Mesenteric fat pad (tissue), 1 donor: ENCODE measurements at regions not wholly inside any gene's neighbourhood (a gene's known extent, or its start where the extent isn't known, plus 50 kb on each side); places are given as distances from the start of the nearest gene placed in this dataset.
"Not testable (repeated sequence)": the region's sequence is repeated elsewhere in the genome, so short reads cannot be mapped to it uniquely, and the experiment has no call there.

ENCODE experiments used
- DNase-seq: peaks from one replicate; pipeline ENCODE4 v3.0.0-alpha.2; 2020; ENCODE audit warnings: low spot score
- donor health status: DM: yes; HTN: yes; CAD: no.

DNA sequence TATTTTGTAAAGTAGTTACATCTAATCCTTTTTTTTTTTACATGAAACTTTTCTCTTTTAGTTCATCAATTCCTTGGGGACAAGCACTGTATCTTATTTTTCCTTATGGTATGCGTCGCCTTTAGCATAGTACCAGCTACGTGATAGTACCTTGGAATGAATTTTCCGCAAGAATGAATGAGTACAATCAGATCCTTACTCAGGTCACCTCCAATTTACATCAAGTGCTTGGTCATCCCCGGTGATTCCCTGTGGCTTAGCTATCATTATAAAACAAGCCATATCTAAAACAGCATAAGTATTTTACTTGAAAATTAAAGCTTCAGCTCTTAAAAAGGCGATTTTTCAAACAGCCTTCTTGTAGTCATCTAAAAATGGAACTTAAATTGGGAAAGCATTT, 680.4 kb upstream of the MAP3K7 start:
- DNase-seq, result no peak

DNA sequence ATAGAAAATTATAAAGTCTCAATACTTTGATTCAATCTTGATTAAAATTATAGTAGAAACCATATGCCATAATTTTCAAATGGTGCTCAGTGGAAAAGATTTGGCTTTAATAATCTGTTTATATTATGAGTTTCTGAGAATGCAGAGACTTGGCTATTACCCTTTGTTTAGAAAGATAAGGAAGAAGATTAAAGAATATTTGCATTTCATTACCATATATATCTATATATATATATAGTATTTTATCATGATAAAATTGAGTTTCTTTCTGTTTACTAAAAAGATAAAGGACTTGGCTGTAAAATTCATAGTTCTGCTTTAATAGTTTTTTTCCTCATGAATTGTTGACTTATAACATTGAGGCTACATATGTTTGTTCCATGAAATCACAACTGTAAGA, 679.3 kb upstream of the MAP3K7 start:
- no peak for DNase-seq

DNA sequence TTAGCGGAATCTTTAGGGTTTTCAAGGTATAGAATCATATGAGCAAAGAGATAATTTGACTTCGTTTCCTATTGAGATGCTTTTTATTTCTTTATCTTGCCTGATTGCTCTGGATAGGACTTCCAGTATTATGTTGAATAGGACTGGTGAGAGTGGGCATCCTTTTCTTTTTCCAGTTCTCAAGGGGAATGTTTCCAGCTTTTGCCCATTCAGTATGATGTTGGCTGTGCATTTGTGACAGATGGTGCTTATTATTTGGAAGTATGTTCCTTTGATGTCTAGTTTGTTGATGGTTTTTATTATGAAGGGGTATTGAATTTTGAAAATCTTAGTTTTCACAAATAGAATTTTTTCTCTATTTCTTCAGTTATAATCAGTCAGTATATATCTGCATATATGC, 656.6 kb upstream of the MAP3K7 start:
- DNase-seq, result no peak

DNA sequence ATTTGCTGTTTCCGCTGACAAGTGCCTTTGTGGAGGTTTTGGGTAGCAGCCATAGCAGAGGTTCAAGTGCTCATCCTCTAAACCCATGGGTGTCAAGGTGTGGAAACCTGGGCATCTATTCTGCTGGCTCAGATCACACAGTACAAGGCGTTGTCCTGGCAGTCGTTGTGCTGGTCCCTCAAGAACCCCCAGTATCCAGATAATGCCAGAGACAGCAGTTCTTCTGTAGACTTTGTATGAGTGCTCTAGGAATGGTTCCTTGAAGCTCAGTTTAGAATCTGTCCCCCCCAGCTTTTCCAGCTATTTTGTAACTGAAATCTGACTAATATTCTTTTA, 655.7 kb upstream of the MAP3K7 start:
- no peak for DNase-seq

DNA sequence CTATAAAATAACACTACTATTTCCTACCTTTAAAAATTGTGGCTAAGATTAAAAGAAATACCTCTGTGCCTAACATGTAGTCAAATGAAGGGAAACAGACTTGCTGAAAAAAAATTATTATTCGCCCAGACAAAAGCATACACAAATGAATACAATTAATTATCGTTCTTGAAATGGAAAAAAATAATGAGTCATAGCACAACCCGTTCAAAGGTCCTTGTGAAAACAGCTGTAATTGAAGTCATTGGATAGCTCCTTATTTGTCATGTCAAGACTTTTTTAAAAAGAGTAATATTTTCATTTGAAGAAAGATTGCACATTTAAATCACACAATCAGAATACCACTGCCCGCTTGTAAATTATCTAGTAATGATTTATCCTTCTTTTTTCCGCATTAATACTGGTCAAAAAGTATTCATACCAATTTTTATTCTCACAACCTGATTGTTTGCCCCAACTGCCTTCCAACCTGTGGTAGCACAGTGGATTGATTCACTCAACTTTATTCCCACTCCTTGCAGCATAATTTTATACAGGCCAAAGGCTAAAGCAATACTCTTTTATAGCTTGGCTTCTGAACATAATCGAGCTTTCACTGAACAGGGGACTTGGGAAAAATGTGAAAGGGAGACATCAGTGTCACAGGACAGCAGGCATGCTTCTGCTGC, 655.2 kb upstream of the MAP3K7 start:
- no peak for DNase-seq

DNA sequence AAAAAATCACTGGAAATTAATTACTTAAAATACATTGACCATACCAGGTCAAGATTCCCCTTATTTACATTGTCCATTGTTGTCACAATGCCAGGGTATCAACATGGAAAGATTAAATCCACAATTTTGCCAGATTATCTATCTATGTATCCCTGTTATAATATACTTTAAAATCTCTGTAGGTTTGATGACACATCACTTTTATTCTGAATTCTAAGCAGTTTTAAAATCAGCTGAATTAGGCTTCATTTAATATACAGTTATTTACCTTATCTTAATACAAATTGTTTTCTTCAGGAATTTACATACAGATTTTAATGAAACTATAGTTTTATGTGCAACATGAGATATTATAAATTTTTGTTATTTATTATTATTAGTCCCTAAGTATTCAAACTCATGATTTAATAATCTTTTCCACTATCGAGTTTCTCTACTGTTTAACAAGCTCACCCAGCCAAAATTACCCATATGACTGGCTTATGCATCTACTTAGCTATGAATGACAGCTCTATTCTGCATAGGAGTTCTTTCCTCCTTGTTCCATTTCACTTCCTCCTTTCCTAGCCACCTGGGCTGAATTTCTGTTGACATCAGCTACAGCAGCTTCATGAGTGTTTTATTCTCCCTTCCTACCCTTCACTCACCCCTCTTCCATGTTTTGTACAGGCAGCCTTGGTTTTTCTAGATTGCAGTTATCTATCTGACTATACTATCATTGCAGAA, 654.2 kb upstream of the MAP3K7 start:
- no peak for DNase-seq

DNA sequence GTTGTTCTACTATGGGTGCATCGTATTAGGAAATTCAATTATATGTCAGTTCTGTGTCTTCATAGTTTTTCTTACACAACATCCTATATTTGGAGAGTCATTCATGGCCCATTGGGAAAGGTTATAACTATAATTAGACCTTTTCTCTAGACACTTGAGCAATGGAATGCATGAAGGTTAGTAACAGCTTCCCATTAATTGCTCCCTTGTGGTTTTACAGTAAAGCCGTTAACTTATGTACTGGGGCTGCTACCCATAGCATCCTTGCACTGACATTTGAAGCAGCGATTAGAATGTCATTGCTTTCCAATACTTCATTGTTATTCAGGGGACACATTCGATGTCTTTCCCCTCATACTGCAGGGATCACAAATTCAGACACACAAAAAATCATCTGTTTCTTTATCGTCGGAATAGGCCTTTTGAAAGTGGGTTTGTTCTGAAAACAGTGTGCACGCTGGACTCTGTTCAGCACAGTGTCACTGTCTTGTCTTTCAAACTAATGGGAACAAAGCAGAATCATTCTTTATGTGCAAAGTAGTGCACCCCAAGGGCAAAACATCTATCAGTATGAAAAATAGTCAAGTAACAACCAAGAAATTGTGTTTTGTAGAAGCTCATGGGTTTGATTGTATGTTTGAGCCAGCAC, 634.3 kb upstream of the MAP3K7 start:
- no peak for DNase-seq

DNA sequence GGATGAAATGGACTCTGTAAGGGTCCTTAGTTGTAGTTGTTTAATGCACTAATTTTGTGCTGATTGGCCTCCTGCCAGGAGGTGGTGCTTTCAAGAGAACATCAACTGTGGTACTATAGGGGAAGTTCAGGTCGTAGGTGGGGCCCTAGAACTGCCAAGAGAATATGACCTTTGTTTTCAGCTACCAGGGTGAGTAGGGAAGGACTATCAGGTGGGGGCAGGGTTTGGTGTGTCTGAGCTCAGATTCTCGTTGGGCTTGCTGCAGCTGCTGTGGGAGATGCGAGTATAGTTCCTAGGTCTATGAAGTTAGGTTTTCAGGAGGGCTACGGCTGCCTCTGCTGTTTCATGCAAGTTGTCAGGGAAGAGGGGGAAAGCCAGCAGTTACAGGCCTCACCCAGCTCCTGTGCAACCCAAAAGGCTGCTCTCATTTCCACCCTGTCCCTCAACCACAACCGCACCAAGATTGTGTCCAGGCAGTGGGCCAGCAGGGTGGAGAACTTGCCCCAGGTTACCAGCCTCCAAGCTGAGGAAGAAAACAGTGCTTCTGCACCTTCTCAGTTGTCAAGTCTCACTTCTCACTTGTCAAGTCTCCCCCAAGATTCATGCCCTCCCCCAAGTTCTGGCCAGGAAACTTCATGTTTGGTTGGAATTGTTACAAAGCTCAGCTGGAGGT, 626.5 kb upstream of the MAP3K7 start:
- no peak for DNase-seq

DNA sequence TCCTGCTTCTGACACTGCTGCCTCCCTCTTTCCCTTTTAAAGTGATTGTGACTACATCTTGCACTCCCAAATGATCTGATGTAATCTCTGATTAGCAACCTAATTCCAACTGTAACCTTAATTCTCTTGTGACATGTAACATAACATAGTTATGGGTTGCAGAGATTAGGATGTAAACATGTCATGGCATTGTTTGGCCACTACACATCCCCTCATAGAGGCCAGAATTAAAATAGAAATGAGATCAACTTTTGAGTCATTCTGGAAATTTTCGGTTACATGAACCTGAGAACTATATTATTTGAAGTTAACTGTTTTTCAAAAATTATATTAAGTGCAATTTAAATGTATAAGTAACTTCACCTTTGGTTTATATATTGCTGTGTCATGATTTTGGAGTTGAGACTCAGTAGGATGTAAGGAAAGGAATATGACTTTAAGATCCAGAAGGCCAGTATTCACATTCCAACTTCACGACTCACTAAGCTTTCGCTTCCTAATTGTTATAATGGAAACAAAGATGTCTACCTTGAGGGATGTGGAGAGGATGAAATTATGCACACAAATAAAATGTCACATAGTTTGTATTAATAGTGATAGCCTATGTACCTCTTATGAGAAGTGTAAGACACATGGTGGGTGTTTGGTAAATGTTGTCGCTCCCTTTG, 611.9 kb upstream of the MAP3K7 start:
- no peak for DNase-seq

DNA sequence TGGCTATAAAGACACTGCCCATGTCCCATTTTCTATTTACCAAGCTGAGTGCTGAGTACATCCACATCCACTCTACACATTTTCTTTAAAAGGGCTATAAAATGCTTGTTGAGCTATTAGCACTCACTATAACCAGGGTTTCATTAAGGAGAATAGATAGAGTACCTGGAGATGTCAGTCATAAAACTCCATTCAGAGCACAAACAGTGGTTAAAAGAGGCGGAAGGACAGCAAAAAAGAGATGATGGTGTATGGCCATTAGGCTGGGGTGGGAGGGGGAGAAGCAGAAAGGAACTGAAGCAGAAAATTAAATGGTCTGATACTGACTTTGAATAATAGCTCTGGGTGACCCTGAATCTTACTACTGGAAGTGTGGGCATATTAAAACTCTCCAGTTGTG, 609.9 kb upstream of the MAP3K7 start:
- no peak for DNase-seq

DNA sequence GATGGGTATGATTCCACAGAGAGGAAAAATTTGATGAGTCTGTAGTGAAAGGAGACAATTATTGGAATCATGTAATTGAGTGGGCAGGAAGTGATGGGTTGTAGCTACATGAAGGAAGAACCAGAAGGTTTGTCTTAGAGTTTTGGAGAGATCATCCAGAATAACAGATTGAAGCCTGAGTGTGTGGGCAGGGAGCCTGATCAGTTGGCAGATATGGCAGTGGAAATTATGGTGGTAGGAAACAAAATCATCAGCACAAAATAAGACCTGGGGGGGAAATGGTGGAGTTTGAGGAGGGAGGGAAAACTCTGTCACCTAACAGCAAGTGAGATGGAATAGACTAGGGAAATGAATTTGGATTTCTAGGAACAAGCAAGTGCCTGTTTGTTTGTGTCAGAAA, 606.6 kb upstream of the MAP3K7 start:
- DNase-seq, result no peak

DNA sequence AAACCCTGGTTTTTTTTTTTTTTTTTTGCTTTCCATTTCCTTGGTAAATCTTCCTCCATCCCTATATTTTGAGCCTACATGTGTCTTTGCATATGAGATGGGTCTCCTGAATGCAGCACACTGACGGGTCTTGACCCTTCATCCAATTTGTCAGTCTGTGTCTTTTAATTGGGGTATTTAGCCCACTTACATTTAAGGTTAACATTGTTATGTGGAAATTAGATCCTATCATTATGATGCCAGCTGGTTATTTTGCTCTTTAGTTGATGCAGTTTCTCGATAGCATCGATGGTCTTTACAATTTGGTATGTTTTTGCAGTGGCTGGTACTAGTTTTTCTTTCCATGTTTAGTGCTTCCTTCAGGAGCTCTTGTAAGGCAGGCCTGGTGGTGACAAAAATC, 603.2 kb upstream of the MAP3K7 start:
- not testable (repeated sequence) for DNase-seq

DNA sequence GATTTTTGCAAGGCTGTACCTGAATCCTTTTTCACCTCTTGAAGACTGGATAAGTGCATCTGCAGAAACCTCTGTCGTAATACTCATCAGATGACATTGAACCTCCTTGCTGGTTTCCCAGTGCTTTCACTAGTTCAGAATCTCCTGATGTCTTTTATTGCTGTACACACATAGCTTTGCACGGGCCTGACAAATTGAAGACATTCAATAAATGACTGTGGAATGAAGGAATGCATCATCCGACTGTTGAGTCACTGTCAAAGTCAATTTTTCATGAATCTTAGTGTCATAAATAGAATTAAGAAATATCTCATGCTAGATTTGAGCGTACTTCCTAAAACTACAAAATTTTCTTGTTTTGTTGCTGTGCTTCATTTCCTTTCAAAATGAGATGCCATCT, 598.2 kb upstream of the MAP3K7 start:
- no peak for DNase-seq

DNA sequence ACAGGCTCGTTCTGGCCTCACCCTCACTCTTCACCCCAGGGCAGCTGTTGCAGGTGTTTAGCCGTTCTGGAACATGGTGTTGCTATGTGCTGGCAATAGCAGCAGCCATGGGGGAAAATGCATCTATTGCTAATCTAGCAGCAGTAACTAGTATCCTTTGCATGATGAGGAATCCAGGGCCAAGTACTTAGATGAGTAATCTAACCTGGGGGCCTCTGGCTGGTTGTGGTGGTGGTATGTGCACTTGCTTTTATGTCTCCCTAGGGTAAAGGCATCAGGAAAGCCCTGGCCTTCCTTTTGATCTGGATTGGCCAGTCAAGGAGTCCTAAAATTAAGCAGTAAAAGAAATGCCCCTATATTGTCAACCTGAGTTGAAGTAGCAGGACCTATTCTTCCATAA, 594.5 kb upstream of the MAP3K7 start:
- DNase-seq, result no peak

DNA sequence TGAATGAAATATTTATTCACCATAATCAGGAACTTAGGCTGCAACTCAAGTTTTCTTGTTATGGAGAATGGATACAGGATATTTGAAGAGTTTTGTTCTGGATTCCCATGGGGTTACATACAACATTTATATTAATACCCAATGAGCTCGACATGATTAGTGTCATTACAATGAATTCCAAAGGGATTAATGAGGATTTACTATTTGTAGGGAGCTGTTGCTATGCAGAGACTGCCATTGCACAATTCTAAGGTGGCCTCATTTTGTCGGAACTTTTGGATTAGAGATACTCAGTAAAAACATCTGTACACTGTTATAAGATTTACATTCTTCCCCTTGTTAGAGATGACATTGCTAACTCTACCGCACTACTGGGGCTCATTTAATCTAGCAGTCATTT, 586.8 kb upstream of the MAP3K7 start:
- DNase-seq, result no peak

DNA sequence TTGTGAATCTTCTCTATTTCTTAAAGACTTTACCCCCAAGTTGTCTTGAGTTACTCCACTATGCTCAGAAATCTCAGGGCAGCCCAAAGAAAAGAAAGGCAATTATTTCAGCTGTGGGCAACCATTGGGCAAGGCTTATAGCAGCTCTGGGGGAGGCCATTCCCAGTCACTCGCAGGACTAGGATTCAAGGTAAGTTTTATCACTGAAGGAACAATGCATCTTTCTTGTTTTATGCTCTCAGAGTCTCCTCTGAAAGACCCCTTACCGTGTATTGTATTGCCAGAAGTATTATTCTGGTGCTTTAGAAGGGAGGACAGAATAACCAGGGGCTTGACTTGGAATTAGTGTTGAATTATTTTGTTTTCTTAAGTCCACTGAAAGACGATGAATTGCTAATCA, 586.3 kb upstream of the MAP3K7 start:
- DNase-seq, result no peak

DNA sequence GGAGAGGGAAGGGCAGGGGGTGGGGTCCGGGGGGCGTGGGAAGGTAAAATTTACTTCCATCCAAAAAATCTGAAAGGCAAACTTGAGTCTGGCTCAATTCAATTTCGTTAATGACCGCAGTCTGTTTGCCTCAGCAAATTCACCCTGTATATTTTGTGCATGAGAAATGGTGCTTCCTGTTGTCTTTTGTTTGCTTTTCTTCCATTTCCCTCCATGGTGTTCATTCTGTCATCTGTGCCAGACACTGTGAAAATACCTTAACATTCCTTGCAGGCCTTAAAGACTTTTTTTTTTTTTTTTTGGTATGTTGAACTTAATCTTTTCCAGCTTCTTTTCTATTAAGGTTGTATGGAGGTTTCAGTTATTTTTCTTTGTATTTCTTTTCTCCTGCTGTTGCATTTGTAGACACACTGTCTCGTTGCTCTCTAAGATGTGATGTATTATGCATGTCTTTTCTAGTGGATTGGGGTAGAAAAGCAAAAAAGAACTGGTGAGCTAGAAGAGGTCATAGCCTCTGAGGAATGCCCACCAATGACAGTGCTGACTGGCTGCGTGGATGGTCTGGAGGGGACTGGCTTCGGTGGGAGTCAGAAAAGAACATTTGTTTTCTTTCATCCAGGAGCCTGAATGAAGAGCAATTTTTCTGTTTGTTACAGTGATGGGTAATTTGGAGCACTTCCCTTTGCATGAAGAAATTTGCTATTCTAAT, 585.0 kb upstream of the MAP3K7 start:
- DNase-seq, result no peak

DNA sequence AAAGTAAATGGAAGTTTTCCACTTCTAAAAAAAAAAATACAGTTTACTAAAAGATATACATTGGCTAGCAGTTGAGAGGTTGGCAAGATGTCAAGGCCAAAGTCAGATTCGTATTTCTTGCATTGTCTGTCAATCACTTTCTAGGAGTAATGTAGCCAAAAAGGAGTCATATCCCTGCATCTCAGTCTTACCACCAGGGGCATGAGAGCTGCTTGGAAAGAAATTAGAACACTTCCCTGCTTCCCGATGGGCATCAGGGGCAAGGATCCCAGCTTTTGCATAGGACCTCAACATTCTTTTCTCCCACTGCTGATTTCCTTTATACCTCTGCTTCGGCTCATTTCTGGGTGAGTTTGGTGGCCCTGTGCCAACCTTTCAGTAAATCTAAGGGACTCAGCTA, 581.0 kb upstream of the MAP3K7 start:
- no peak for DNase-seq

DNA sequence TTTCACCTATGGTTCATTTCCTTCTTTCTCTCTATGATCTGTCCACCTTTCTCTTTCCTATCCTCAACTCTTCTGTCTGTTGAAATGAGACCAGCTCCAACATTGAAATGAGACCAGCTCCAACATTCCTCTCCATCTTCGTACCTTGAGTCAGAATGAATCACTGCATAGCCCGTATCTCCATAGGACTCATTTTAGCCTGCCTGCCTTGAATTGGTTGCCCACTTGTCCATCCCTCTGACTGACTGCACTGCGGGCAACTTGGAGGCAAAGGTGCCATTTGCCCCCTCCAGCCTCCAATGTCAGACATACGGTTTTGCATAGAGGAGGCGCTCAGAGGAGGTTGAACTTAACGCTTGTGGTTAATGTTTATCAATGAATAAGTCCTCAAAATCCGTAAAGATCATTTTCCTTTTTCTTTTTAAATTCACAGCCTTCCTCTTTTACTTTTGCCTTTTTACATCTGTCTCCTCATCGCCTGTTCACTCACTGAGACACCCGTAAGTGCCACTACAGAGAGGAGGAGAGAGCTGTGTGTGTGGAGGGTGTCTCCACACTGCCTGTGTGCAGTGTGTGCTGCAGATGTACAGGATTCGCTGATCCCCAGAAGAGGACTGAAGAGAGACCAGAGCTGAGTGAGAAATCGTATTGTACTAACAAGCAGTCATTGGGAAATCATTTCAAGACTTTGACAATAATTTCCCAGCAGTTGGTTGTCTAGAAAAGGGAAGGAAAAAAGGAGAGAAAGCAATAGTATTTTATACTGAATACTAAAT, 579.6 kb upstream of the MAP3K7 start:
- no peak for DNase-seq

DNA sequence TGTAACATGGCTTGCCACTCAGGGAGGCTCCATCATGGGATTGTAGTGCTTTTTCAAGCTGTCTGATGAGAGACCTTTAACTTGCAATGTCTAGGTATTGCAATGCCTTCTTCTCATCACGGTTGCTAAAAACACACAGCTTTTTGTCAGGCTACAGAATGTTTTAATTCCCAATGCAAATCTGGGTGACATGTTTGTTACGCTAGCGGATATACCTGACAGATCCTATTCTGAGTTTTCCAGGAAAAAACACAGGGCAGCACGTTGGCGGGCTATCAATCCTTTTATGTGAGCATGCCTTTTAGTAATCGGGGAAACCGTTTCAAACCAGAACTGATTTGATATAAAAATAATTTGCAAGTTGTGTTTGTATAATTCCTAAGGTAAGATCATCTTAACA, 577.2 kb upstream of the MAP3K7 start:
- DNase-seq, result no peak
